ENCODE measurements at regions not wholly inside any gene's neighbourhood (a gene's known extent, or its start where the extent isn't known, plus 50 kb on each side); places are given as distances from the start of the nearest gene placed in this dataset.

GRCh38 chr4:106704253-106704870, 331.8 kb downstream of the DKK2 start:
- TF ChIP-seq CTCF (IDR thresholded peaks at IDR 0.05) (no peak), POLR2A (IDR thresholded peaks at IDR 0.05) (no peak)

All from suprapubic skin (tissue), 3 donors.